ENCODE measurements at regions not wholly inside any gene's neighbourhood (a gene's known extent, or its start where the extent isn't known, plus 50 kb on each side); places are given as distances from the start of the nearest gene placed in this dataset.

DNA sequence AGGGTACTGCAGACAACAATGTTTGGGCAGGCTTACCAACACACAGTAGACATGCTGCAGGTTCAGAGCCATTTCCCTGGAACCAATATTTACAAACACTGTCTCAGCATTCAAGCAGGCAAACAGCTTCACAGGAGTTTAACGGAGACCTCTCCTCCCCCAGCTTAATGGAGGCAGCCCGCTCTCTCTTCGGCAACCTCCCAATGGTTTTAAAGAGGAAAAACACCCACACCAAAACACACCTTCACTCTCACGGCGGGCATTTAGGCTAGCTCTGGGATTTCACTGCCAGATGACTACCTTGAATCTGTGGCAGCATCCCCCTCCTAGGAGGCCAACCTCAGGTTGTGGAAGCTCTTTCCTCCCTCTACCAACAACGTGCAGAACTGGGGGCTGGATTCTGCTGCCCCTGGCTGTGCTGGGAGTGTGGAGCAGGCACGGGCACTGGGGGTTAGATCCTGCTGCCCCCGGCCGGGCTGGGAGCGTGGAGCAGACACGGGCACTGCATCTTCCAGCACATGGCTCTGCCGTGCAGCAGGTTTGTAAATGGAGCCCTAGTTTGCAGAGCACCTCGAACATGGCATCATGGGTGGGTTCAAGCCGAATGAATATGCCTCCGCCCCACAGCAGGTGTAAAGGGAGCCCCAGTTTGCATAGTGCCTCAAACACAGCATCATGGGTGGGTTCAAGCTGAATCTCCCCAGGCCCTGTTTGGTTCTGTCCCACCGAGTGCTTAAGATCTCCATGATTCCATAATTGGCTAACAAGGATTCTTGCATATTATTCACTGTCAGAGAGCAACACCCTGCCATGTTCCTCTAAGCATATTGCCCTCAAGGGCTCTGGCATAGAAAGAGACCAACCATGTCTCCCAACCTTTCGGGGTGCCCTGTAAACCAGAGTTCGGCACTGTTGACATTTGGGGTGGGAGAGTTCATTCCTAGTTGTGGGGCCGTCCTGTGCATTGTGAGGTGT is 86.4 kb downstream of the RBFOX3 start:
- no peak overlapping the region for H3K4me3 ChIP-seq (ENCODE audit: low read depth, low read length)

DNA sequence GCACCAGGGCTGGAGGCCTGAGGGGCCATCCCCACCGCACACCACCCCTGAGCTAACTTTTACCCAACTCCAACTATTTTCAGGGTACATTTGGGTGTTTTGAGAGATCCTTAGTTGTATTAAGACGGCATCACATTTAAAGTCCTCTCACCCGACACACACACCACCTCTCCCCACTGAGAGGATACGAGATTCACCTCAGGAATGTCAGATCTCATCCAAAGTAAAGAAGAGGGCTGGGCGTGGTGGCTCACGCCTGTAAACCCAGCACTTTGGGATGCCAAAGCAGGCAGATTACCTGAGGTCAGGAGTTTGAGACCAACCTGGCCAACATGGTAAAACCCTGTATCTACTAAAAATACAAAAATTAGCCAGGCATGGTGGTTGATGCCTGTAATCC is 88.4 kb downstream of the RBFOX3 start:
- no peak overlapping the region for H3K4me3 ChIP-seq (ENCODE audit: low read depth, low read length)

DNA sequence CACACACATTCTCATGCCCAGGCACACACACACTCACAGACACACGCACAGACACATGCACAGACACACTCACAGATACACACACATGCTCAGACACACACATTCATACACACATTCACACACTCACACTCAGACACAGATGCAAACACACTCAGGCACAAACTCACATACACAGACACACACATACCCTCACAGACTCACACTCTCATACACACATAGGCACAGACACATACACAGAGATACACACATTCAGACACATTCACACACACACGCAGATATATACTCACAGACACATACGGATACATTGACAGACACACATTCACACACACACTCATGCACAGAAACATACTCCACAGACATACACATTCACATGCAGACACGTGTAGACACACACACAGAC is 89.6 kb downstream of the RBFOX3 start:
- H3K4me3 ChIP-seq (ENCODE audit: low read depth, low read length), result no peak overlapping the region

DNA sequence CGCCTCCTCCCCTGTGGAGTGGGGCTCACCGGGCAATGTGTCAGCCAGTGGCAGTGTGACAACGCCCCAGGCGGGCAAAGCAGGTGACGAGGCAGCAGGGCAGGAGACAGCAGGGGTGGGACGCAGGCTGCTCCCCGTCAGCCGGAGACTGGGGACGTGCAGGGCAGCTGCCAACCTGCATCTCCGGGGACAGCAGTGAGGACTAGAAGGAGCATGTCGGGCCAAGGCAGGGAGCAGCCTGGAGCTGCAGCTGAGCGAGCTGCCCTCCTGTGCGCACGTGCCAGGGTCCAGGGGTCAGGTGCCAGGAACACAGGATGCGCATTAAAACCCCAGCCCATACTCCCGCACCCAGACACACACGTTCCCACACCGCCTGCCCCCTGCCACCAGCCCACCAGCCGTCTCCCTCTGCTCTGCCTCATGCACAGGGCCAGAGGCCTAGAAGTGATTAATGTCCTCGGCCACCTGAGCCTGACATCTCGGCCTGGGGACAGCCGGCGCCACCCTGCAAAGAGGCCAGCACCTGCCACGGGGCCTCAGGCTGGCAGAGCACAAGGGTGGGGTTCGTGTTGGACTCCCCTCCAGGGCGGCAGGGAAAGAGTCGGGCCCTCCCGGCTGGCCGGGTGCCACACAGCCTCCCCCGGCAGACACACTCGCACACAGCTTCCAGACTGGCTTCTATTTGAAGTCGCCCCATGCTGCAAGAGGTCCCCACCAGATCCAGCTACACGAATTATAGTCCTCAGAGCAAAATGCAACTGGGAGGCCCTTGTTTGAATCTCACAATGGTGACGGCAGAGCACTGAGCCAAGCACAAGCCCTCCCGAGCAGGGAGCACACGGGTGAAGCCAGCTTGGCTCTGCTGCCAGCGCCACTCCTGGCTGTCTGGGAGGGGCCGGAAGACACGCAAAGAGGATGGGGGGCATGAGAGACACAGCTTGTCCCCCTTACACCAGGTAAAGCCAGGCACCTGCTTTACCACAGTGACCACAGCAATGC is 90.4 kb downstream of the RBFOX3 start:
- H3K4me3 ChIP-seq (ENCODE audit: low read depth, low read length), result no peak overlapping the region

DNA sequence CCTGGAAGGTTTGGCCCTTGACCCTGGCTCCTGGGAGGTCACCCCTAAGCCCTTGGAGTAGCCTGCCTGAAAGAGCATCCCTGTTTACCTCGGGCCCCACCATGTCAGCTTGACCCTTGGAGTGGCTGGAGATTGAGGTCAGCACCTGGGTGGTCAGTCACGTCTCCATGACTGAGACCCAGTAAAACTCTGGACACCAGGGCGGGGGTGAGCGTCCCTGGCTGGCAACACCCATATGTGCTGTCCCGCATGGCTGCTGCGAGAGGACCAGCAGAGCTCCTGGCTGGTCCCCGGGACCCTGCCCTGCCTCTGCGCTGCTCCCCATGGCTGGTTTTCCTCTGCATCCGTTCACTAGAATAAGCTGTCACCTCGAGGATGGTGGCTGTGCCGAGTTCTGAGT is 91.2 kb downstream of the RBFOX3 start:
- no peak overlapping the region for H3K4me3 ChIP-seq (ENCODE audit: low read depth, low read length)

DNA sequence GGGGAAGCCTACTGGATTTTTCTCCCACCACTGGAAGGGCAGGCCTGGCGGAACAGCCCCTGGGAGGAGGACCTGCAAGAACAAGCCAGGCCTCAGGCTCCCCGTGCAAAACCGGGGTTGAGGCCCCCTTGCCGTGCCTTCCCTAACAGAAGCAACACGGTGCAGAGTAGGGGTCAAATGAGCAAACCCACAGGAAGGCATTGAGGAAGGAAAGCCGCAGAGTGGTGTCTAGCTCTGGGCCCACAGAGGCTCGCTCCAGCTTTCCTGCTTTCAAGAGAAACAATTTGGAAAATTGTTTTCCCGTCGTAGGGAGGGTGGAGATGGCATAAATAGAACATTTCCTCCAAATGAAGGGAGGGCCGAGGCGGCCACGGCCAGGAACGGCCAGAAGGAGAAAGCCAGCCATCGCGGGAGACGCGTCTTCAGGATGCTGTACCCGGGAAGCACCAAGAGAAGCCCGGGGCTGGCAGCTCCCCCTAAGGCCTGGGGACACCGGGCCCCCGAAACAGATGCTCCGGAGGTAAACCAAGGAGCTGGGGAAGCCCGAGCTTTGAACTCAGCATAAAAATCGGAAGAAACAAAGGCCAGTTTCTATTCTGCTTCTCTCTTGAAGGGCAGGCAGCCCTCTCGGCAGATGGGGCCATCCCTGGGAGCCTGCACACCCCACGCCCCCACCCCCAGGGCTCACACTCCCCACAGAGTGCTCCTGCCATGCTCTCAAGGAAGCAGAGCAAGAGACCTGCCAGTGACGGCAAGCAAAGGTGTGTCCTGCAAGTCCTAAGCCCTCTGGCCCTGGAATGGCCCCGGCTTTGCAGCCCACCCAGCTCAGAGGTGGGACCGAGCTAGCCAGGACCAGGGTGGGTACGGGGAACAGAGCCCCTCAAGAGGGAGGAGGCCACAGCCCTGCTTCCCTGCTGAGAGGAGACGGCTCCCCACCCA is 92.0 kb downstream of the RBFOX3 start:
- H3K4me3 ChIP-seq (ENCODE audit: low read depth, low read length), result no peak overlapping the region

GRCh38 chr17:79517827-79518584 is 92.8 kb downstream of the RBFOX3 start:
- H3K4me3 ChIP-seq (ENCODE audit: low read depth, low read length), result no peak overlapping the region

DNA sequence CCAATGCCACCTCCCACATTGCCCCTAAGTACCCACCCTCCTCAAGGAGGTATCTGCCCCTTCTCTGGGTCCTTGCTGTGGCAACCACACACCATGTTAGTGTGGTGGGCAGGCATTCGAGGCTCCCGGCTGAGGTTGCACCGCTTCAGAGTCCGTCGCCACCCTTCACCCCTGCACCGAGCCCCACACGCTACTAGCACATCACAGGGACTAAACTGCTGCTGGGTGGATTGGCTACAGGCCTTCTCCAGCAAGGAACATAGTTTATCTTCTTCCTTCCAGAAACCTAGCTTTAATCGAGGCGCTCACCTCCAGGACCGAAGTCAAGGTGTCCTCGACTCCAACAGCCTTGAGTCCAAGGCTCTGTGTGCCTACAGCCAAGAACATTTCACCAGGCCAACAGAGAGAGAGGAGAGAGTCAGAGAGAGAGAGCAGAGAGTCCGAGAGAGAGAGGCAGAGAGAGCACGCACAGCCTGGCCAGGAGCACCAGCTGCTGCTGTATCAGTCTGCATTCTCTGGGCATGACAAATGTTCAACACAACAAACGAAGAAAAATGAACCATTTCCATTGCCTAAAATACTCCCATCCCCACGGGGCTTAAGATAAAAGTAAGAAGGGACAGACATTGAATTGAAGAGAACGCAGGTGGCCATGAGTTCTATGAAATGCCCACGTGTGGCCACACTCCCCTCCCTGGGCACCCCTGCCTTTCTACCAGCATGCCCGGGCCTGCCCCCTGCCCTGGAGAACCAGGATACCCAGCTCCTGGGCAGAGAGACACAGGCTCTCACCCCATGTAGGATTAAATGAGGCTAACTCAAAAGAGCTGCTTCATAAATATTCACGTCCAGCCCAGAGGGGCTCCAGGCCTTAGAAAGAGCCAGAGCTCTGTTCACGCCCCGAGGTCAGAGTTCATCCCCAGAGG is 94.9 kb downstream of the RBFOX3 start:
- H3K4me3 ChIP-seq (ENCODE audit: low read depth, low read length), result no peak overlapping the region

DNA sequence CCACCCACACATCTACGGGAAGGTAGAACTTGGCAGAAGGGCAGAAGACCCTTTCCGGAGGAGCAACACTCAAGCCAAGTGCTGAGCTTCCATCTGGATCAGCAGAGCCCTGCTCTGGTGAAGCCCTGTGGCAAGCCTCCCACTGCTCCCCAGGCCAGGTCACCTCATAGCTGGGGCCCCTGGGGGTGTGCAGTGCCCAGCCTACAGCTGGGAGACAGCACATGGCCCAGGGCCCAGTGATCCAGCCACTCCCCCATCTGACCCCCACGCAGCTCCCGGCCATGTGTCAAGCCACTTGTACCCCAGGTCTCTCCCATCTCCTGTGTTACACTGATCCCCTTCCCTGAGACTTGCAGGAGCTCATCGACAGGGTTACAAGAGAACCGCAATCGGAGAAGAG is 95.7 kb downstream of the RBFOX3 start:
- no peak overlapping the region for H3K4me3 ChIP-seq (ENCODE audit: low read depth, low read length)

- H3K4me3 ChIP-seq (ENCODE audit: low read depth, low read length), result no peak overlapping the region
Measured at GRCh38 chr17:79513820-79514535, 96.9 kb downstream of the RBFOX3 start.

DNA sequence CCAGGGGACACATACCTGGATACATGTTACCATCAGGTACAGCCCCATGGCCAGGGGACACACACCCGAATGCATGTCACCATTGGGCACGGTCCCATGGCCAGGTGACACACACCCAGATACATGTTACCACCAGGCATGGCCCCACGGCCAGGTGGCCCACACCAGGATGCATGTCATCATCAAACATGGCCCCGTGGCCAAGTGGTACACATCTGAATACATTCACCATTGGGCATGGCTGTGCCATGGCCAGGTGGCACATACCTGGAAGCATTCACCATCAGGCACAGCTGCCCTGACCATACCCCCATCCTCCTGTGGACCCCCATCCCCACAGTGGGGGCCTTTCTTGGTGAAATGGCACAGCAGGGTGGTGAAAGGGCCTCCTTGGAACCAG is 97.6 kb downstream of the RBFOX3 start:
- no peak overlapping the region for H3K4me3 ChIP-seq (ENCODE audit: low read depth, low read length)

DNA sequence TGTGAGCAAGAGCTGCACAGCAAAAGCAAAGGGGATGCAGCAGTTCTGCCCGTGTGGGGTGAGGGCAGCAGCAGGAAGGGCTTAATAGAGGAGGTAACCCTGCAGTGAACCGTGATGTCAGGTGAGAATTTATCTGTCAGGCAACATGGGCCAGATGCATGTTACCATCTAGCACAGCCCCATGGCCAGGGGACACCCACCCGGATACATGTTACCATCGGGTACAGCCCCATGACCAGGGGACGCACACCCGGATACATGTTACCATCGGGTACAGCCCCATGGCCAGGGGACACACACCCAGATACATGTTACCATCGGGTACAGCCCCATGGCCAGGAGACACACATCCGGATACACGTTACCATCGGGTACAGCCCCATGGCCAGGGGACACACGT is 99.4 kb downstream of the RBFOX3 start:
- H3K4me3 ChIP-seq (ENCODE audit: low read depth, low read length), result no peak overlapping the region

DNA sequence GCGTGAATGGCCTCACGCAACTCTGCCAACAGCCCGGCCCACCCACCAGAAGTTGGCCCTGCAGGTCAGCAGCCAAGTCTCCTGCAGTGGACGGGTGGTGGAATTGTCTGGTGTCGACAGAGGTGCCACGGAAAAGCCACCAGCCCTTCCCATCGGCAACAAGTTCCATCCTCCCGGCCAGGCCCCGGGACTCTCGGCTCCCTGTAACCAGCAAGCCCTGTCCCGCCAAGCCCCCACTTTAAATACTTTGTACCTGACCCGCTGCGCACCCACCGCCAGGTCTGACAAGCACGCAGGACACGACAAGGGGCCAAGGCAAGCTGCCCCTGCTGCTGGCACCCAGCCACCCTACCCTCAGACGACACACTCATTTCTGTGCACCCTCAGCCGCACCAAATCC is 100.8 kb downstream of the RBFOX3 start:
- H3K4me3 ChIP-seq (ENCODE audit: low read depth, low read length), result no peak overlapping the region

- no peak overlapping the region for H3K4me3 ChIP-seq (ENCODE audit: low read depth, low read length)
Measured at GRCh38 chr17:79509490-79509889, 101.4 kb downstream of the RBFOX3 start.

GRCh38 chr17:79509008-79509407 is 101.8 kb downstream of the RBFOX3 start:
- H3K4me3 ChIP-seq (ENCODE audit: low read depth, low read length), result no peak overlapping the region

GRCh38 chr17:79508291-79508716 is 102.5 kb downstream of the RBFOX3 start:
- no peak overlapping the region for H3K4me3 ChIP-seq (ENCODE audit: low read depth, low read length)

DNA sequence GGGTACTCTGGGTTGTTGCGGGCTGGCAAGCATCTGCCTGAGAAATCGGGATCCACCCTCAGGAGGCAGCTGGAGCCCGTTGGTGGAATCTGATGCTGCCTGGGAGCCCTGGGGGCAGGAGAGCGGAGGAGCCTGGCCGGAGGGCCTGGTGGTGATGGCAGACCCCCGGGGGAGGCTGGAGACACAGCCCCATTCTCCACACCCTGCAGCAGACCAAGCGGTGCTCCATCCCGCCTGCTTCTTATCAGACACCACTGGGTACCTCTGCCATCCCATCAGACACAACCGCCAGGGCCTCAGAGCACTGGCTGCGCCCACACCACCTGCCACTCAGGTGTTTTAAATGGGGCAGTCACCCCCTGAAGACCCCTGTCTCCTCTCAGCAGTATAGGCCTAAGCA is 103.9 kb downstream of the RBFOX3 start:
- no peak overlapping the region for H3K4me3 ChIP-seq (ENCODE audit: low read depth, low read length)
